ENCODE measurements at regions not wholly inside any gene's neighbourhood (a gene's known extent, or its start where the extent isn't known, plus 50 kb on each side); places are given as distances from the start of the nearest gene placed in this dataset.
A peak's percentile ranks its signal among the peaks of the same experiment; 100 is the strongest.

- DNase-seq = no peak
Observed at GRCh38 chr15:25946241-25946805, 83.2 kb upstream of the ATP10A start.

GRCh38 chr15:25944386-25944785, 81.3 kb upstream of the ATP10A start:
- DNase-seq = no peak

- no peak for DNase-seq
Observed at GRCh38 chr15:25943831-25944230, 80.7 kb upstream of the ATP10A start.

GRCh38 chr15:25939122-25939521, 76.0 kb upstream of the ATP10A start:
- DNase-seq = peak in 1 of 2 donors; percentile 33

- DNase-seq = no peak
Observed at GRCh38 chr15:25937796-25938195, 74.7 kb upstream of the ATP10A start.

GRCh38 chr15:25936004-25936403, 72.9 kb upstream of the ATP10A start:
- DNase-seq = no peak

- DNase-seq = peak; percentile 69 to 75
Observed at GRCh38 chr15:25933456-25934158, 70.5 kb upstream of the ATP10A start.

GRCh38 chr15:25932696-25933095, 69.6 kb upstream of the ATP10A start:
- DNase-seq = no peak

- no peak for DNase-seq
Observed at GRCh38 chr15:25931851-25932250, 68.7 kb upstream of the ATP10A start.

- DNase-seq = no peak
Observed at GRCh38 chr15:25930931-25931330, 67.8 kb upstream of the ATP10A start.
